ENCODE measurements at regions not wholly inside any gene's neighbourhood (a gene's known extent, or its start where the extent isn't known, plus 50 kb on each side); places are given as distances from the start of the nearest gene placed in this dataset.

DNA sequence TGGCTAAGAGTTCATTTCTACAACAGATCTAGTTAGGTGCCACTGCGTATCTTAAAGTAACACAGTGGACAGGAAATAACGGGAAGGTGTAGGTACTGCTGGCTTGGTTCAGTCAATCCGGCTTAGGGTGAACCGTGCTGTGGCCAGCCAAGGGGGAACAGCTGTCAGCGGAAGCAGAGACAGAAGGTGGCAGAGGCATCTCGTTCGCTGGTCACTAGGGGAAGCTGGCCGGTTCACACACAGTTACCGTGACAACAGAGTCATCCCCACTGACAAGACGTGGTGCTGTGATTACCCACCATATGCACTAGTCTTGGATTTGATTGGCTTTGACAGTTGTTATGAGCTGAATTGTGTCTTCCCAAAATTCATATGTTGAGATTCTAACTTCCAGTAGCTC is 58.8 kb upstream of the HDAC4 start:
- Histone ChIP-seq H3K4me1 (peaks cover 0 to 11% (median 5%) of the 10 kb centered on the region in 4 donors), H3K27me3 (peaks cover 0 to 25% (median 4%) of the 10 kb centered on the region in 3 donors), H3K36me3 (no peaks in the 10 kb centered on the region), H3K9me3 (no peaks in the 10 kb centered on the region), H3K4me3 (no peak overlapping the region), H3K27ac (no peak overlapping the region)
- DNase-seq, result peak; percentile 17 to 32
- 70 to 86% (median 76%) methylated on average over 10 of the region's 10 CpGs for WGBS, 5 donors
- intact Hi-C loops (cut with DNase I; ENCODE audit: low total_unique reads), result no loop called here
- TF ChIP-seq, protein P1, sequence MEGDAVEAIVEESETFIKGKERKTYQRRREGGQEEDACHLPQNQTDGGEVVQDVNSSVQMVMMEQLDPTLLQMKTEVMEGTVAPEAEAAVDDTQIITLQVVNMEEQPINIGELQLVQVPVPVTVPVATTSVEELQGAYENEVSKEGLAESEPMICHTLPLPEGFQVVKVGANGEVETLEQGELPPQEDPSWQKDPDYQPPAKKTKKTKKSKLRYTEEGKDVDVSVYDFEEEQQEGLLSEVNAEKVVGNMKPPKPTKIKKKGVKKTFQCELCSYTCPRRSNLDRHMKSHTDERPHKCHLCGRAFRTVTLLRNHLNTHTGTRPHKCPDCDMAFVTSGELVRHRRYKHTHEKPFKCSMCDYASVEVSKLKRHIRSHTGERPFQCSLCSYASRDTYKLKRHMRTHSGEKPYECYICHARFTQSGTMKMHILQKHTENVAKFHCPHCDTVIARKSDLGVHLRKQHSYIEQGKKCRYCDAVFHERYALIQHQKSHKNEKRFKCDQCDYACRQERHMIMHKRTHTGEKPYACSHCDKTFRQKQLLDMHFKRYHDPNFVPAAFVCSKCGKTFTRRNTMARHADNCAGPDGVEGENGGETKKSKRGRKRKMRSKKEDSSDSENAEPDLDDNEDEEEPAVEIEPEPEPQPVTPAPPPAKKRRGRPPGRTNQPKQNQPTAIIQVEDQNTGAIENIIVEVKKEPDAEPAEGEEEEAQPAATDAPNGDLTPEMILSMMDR (IDR thresholded peaks at IDR 0.05), result no peak
- TF ChIP-seq POLR2A (IDR thresholded peaks at IDR 0.05) (no peak), EP300 (IDR thresholded peaks at IDR 0.05) (no peak), POLR2AphosphoS5 (IDR thresholded peaks at IDR 0.05) (no peak)

DNA sequence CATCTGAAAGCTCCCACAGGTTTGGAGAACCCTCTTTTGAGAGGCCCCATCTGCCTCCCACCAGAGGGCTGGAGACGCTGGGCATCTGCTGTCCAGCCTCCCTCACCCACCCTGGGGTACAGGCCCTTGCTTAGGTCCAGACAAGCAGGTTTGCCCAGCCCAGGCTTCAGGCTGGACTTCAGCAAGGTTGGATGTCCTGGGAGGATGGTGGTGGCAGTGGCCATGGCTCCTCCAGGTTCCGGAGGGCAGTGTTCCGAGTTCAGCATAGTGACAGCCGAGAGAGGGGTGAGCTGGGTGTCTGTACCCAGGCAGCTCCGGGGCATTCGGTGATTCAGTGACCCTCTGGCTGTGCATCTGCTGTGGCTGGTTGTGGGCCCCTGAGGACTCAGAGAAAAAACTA is 58.2 kb upstream of the HDAC4 start:
- Histone ChIP-seq H3K4me1 (peaks cover 0 to 8% (median 3%) of the 10 kb centered on the region in 4 donors), H3K9me3 (no peaks in the 10 kb centered on the region), H3K36me3 (no peaks in the 10 kb centered on the region), H3K27ac (no peak overlapping the region), H3K4me3 (no peak overlapping the region), H3K27me3 (peaks cover 0 to 20% (median 4%) of the 10 kb centered on the region in 3 donors)
- TF ChIP-seq, protein P1 (IDR thresholded peaks at IDR 0.05), result no peak
- DNase-seq, result peak in 1 of 2 donors; percentile 18
- intact Hi-C loops (cut with DNase I; ENCODE audit: low total_unique reads), result no loop called here
- 87 to 100% (median 90%) methylated on average over 3 to 6 of the region's 6 CpGs for WGBS, 5 donors

DNA sequence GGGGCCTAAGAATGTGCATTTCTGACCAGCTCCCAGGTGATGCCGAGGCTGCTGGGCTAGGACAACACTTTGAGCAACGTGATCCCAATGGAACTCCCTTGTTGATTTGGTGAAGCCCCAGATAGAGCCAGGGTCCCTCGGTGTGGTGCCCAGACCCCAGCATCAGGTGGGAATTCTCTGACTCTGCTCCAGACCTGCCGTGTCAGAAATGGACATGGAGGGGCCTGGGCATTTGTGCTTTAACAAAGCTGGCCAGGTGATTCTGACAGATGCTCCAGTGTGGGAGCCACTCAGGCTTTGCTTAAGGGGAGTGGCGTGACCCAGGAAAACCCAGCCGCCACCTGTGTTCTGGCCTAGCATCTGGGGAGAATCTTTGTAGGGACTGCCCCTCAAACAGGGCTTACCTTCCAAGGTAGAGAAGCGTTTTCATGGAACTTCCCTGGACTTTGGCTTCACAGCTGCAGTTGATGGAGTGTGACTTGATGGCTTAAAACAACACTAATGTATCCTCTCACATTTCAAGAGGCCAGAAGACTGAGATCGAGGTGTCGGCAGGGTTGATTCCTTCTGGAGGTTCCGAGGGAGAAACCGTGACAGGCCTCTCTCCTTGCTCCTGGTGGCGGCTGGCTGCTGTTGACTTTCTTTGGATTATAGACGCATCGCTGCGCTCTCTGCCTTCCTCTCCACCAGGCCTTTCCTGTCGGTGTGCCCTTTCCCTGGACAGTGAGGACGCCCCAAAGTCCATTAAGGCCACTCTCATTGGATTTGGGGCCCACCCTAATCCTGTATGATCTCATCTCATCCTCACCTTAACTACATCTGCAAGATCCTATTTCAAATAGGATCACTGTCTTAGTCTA is 57.0 kb upstream of the HDAC4 start:
- H3K36me3 ChIP-seq, result no peaks in the 10 kb centered on the region
- H3K27me3 ChIP-seq, result peaks cover 0 to 15% (median 4%) of the 10 kb centered on the region in 3 donors
- DNase-seq, result no peak
- H3K4me3 ChIP-seq, result no peak overlapping the region
- no peaks in the 10 kb centered on the region for H3K4me1 ChIP-seq
- WGBS, 5 donors, result 83 to 94% (median 87%) methylated on average over 15 to 17 of the region's 17 CpGs
- TF ChIP-seq POLR2AphosphoS5 (IDR thresholded peaks at IDR 0.05), result no peak
- H3K9me3 ChIP-seq, result no peaks in the 10 kb centered on the region
- intact Hi-C loops (cut with DNase I; ENCODE audit: low total_unique reads), result no loop called here
- no peak overlapping the region for H3K27ac ChIP-seq

DNA sequence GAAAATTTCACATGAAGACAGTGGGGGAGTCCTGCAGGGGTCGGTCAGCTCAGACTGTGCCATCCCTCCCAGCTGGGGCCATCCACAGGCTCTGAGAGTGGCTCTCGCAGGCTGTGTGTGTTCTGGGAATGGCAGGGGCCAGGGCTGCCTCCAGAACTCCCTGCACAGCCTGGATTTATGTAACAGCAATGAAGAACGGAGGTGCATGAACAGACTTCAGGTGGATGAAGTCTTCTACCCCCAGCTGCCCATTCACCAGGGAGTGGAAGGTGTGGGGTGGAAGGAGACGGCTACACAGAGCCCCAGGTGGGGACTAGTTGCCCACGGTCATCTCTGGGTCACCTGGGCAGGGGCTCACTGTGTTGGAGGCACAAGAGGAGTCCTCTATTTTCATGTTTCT is 56.1 kb upstream of the HDAC4 start:
- no peak for DNase-seq
- Histone ChIP-seq H3K4me1 (no peaks in the 10 kb centered on the region), H3K9me3 (peaks cover 0 to 6% (median 5%) of the 10 kb centered on the region in 4 donors), H3K27ac (no peak overlapping the region), H3K4me3 (no peak overlapping the region), H3K27me3 (peaks cover 0 to 15% (median 4%) of the 10 kb centered on the region in 3 donors), H3K36me3 (no peaks in the 10 kb centered on the region)
- TF ChIP-seq, protein P1 (IDR thresholded peaks at IDR 0.05), result no peak
- TF ChIP-seq POLR2AphosphoS5 (IDR thresholded peaks at IDR 0.05) (no peak), POLR2A (IDR thresholded peaks at IDR 0.05) (no peak), EP300 (IDR thresholded peaks at IDR 0.05) (no peak)
- intact Hi-C loops (cut with DNase I; ENCODE audit: low total_unique reads), result no loop called here
- WGBS, 5 donors, result 72 to 82% (median 79%) methylated on average over 4 to 5 of the region's 5 CpGs

All from stomach (tissue), 8 donors.